ENCODE measurements at regions not wholly inside any gene's neighbourhood (a gene's known extent, or its start where the extent isn't known, plus 50 kb on each side); places are given as distances from the start of the nearest gene placed in this dataset.
"Not testable (repeated sequence)": the region's sequence is repeated elsewhere in the genome, so short reads cannot be mapped to it uniquely, and the experiment has no call there.

- DNase-seq (ENCODE audit: low read depth): no peak
These were observed 78.0 kb upstream of the ATP5PO start for GRCh38 chr21:33993286-33994231.

GRCh38 chr21:33992412-33992811 lies 76.8 kb upstream of the ATP5PO start:
- DNase-seq (ENCODE audit: low read depth): not testable (repeated sequence)

- no peak for DNase-seq (ENCODE audit: low read depth)
These were observed 75.5 kb upstream of the ATP5PO start for GRCh38 chr21:33991133-33991532.

GRCh38 chr21:33989440-33989839 lies 73.8 kb upstream of the ATP5PO start:
- no peak for DNase-seq (ENCODE audit: low read depth)

GRCh38 chr21:33988237-33989017 lies 72.8 kb upstream of the ATP5PO start:
- no peak for DNase-seq (ENCODE audit: low read depth)

GRCh38 chr21:33987461-33987860 lies 71.9 kb upstream of the ATP5PO start:
- no peak for DNase-seq (ENCODE audit: low read depth)

GRCh38 chr21:33985117-33986050 lies 69.8 kb upstream of the ATP5PO start:
- DNase-seq (ENCODE audit: low read depth): no peak

- DNase-seq (ENCODE audit: low read depth): no peak
These were observed 68.4 kb upstream of the ATP5PO start for GRCh38 chr21:33984021-33984481.

GRCh38 chr21:33981391-33982101 lies 65.9 kb upstream of the ATP5PO start:
- DNase-seq (ENCODE audit: low read depth): no peak

- no peak for DNase-seq (ENCODE audit: low read depth)
These were observed 64.8 kb upstream of the ATP5PO start for GRCh38 chr21:33980276-33980916.

GRCh38 chr21:33978585-33978984 lies 63.0 kb upstream of the ATP5PO start:
- DNase-seq (ENCODE audit: low read depth): no peak

GRCh38 chr21:33977721-33978369 lies 62.2 kb upstream of the ATP5PO start:
- DNase-seq (ENCODE audit: low read depth): no peak

- no peak for DNase-seq (ENCODE audit: low read depth)
These were observed 61.6 kb upstream of the ATP5PO start for GRCh38 chr21:33977017-33977720.

GRCh38 chr21:33976082-33977016 lies 60.7 kb upstream of the ATP5PO start:
- peak; percentile 96 for DNase-seq (ENCODE audit: low read depth)

GRCh38 chr21:33975548-33976081 lies 60.0 kb upstream of the ATP5PO start:
- peak; percentile 29 for DNase-seq (ENCODE audit: low read depth)

- DNase-seq (ENCODE audit: low read depth): no peak
These were observed 59.2 kb upstream of the ATP5PO start for GRCh38 chr21:33974513-33975468.

- DNase-seq (ENCODE audit: low read depth): no peak
These were observed 57.7 kb upstream of the ATP5PO start for GRCh38 chr21:33973268-33973667.
